Endothelial cell (in vitro differentiated cells): ENCODE measurements at regions not wholly inside any gene's neighbourhood (a gene's known extent, or its start where the extent isn't known, plus 50 kb on each side); places are given as distances from the start of the nearest gene placed in this dataset.

ENCODE experiments used
- DNase-seq: peaks from one replicate; pipeline ENCODE4 v3.0.0; 2021; ENCODE audit warnings: low spot score
- H3K27ac Mint-ChIP-seq: one replicate; pipeline ENCODE4 v1.8.0; 2021; ENCODE audit warnings: mixed read lengths, inconsistent platforms; ENCODE audit not compliant: unreplicated experiment
- H3K27me3 Mint-ChIP-seq: one replicate; pipeline ENCODE4 v1.8.0; 2021; ENCODE audit warnings: mild to moderate bottlenecking, moderate library complexity, mixed read lengths, inconsistent platforms; ENCODE audit not compliant: unreplicated experiment
- H3K36me3 Mint-ChIP-seq: one replicate; pipeline ENCODE4 v1.8.0; 2021; ENCODE audit warnings: mild to moderate bottlenecking, low read depth, mixed read lengths, inconsistent platforms; ENCODE audit not compliant: unreplicated experiment
- H3K4me1 Mint-ChIP-seq: one replicate; pipeline ENCODE4 v1.8.0; 2021; ENCODE audit warnings: mild to moderate bottlenecking, mixed read lengths, inconsistent platforms; ENCODE audit not compliant: unreplicated experiment
- H3K4me3 Mint-ChIP-seq: one replicate; pipeline ENCODE4 v1.8.0; 2021; ENCODE audit warnings: mild to moderate bottlenecking, mixed read lengths, inconsistent platforms; ENCODE audit not compliant: unreplicated experiment
- H3K9me3 Mint-ChIP-seq: one replicate; pipeline ENCODE4 v1.8.0; 2021; ENCODE audit warnings: mixed read lengths, inconsistent platforms; ENCODE audit not compliant: unreplicated experiment
- CTCF ChIP-seq: fragments of 200-600 bp; sonication (generic); IDR thresholded peaks from one replicate; pipeline ENCODE4 v1.5.0; 2021; ENCODE audit warnings: antibody characterized with exemption; ENCODE audit not compliant: unreplicated experiment

- no peak overlapping the region for H3K4me3 Mint-ChIP-seq
- H3K27ac Mint-ChIP-seq: no peak overlapping the region
- no peaks in the 10 kb centered on the region for H3K36me3 Mint-ChIP-seq
Measured at GRCh38 chr14:85233756-85234155, 296.2 kb upstream of the FLRT2 start.

GRCh38 chr14:85234156-85235025 is 295.6 kb upstream of the FLRT2 start:
- Mint-ChIP-seq H3K27ac (no peak overlapping the region), H3K4me1 (no peaks in the 10 kb centered on the region), H3K9me3 (no peaks in the 10 kb centered on the region), H3K4me3 (no peak overlapping the region), H3K27me3 (no peaks in the 10 kb centered on the region), H3K36me3 (no peaks in the 10 kb centered on the region)
- TF ChIP-seq CTCF: no peak
- DNase-seq: no peak

More at GRCh38 chr14:85233756-85234155, 296.2 kb upstream of the FLRT2 start:
- H3K27me3 Mint-ChIP-seq: no peaks in the 10 kb centered on the region
- DNase-seq: no peak
- H3K9me3 Mint-ChIP-seq: no peaks in the 10 kb centered on the region
- no peak for TF ChIP-seq CTCF
- no peaks in the 10 kb centered on the region for H3K4me1 Mint-ChIP-seq

- Mint-ChIP-seq H3K4me3 (no peak overlapping the region), H3K27ac (no peak overlapping the region), H3K27me3 (no peaks in the 10 kb centered on the region), H3K4me1 (no peaks in the 10 kb centered on the region), H3K36me3 (no peaks in the 10 kb centered on the region), H3K9me3 (no peaks in the 10 kb centered on the region)
- no peak for TF ChIP-seq CTCF
- DNase-seq: no peak
Measured at GRCh38 chr14:85235868-85236267, 294.1 kb upstream of the FLRT2 start.

GRCh38 chr14:85236296-85236695 is 293.6 kb upstream of the FLRT2 start:
- no peaks in the 10 kb centered on the region for H3K9me3 Mint-ChIP-seq
- H3K36me3 Mint-ChIP-seq: no peaks in the 10 kb centered on the region
- no peak for DNase-seq
- H3K4me1 Mint-ChIP-seq: no peaks in the 10 kb centered on the region
- H3K4me3 Mint-ChIP-seq: no peak overlapping the region
- no peak overlapping the region for H3K27ac Mint-ChIP-seq
- H3K27me3 Mint-ChIP-seq: no peaks in the 10 kb centered on the region
- no peak for TF ChIP-seq CTCF

GRCh38 chr14:85239791-85240190 is 290.2 kb upstream of the FLRT2 start:
- Mint-ChIP-seq H3K27ac (no peak overlapping the region), H3K36me3 (no peaks in the 10 kb centered on the region), H3K27me3 (no peaks in the 10 kb centered on the region), H3K4me3 (no peak overlapping the region), H3K4me1 (no peaks in the 10 kb centered on the region), H3K9me3 (no peaks in the 10 kb centered on the region)
- no peak for TF ChIP-seq CTCF
- no peak for DNase-seq
